Vagina (tissue), 2 donors: ENCODE measurements at regions not wholly inside any gene's neighbourhood (a gene's known extent, or its start where the extent isn't known, plus 50 kb on each side); places are given as distances from the start of the nearest gene placed in this dataset.

Source experiments
- POLR2A ChIP-seq, 2 donors: fragments of 450-650 bp; IDR thresholded peaks; one replicate each; pipeline ENCODE4 v1.6.1; 2017; ENCODE audit warnings: antibody characterized with exemption in 2 of 2, mild to moderate bottlenecking in 2 of 2, moderate library complexity in 2 of 2
- POLR2AphosphoS5 ChIP-seq, 2 donors: sonication (generic); formaldehyde crosslinking; IDR thresholded peaks; one replicate each; pipeline ENCODE4 v1.9.0; 2017; ENCODE audit warnings: antibody characterized with exemption in 2 of 2, mild to moderate bottlenecking in 2 of 2, low read depth in 1 of 2; ENCODE audit not compliant: insufficient read depth in 1 of 2
- TF ChIP-seq, protein P1 (sequence below), 3 experiments: fragments of 450-650 bp in 2 of 3; fragments of 200-600 bp in 1 of 3; sonication (generic) in 1 of 3; IDR thresholded peaks; one replicate each; pipeline ENCODE4 v1.5.1; 2017 to 2019; ENCODE audit warnings: antibody characterized with exemption in 3 of 3, mild to moderate bottlenecking in 2 of 3, moderate library complexity in 2 of 3

DNA sequence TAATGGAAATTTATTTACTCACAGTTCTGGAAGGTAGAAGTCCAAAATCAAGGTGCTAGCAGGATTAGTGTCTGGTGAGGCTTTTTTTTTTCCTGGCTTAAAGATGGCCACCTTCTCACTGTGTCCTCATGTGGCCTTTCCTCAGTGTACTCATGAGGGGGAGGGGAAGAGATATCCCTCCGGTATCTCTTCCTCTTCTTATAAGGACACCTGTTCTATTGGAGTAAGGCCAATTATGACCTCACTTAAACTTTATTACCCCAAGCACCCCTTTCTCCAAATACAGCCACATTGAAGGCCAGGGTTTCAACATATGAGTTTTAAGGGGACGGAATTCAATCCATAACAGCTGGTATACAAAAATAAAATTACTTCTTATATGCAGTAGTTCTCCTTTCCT is 203.7 kb upstream of the C1orf87 start:
- TF ChIP-seq POLR2A (IDR thresholded peaks at IDR 0.05) (no peak), POLR2AphosphoS5 (IDR thresholded peaks at IDR 0.05; ENCODE audit: insufficient read depth in 1 of 2, low read depth in 1 of 2) (no peak)
- TF ChIP-seq, protein P1, sequence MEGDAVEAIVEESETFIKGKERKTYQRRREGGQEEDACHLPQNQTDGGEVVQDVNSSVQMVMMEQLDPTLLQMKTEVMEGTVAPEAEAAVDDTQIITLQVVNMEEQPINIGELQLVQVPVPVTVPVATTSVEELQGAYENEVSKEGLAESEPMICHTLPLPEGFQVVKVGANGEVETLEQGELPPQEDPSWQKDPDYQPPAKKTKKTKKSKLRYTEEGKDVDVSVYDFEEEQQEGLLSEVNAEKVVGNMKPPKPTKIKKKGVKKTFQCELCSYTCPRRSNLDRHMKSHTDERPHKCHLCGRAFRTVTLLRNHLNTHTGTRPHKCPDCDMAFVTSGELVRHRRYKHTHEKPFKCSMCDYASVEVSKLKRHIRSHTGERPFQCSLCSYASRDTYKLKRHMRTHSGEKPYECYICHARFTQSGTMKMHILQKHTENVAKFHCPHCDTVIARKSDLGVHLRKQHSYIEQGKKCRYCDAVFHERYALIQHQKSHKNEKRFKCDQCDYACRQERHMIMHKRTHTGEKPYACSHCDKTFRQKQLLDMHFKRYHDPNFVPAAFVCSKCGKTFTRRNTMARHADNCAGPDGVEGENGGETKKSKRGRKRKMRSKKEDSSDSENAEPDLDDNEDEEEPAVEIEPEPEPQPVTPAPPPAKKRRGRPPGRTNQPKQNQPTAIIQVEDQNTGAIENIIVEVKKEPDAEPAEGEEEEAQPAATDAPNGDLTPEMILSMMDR (IDR thresholded peaks at IDR 0.05): no peak
